ENCODE measurements at regions not wholly inside any gene's neighbourhood (a gene's known extent, or its start where the extent isn't known, plus 50 kb on each side); places are given as distances from the start of the nearest gene placed in this dataset.

DNA sequence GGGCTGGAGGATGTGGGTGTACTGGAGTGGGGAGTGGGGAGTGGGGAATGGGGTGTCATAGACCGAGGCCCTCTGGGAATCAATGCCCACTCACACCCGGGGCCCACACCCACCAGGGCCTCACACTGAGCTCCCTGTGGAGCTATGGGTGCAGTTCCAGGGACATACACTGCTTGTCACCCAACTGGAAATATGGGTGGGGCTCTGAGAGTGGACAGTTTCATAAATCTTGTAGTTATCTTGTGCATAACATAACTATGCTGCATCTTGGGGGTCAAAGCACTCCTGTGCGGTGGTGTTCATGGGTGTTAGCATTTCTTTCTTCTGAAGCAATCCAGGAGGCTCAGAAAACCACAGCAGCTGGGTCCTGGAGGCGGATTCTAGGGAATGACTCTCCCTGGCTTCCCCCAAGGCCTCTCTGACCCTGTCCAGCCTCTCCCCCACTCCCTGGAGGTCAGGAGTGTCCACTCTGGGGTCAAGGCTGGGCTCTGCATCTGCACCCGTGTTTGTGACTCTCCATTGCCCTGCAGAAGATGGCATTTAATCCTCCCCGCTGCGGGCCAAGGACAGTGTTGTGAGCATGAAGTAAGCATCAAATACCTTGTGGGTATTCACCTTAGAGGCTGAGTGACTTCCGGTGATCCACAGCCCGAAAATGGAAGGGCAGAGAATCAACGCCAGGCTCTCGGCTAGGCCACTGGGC lies 172.5 kb downstream of the CTTN start:
- TF ChIP-seq, protein P1, sequence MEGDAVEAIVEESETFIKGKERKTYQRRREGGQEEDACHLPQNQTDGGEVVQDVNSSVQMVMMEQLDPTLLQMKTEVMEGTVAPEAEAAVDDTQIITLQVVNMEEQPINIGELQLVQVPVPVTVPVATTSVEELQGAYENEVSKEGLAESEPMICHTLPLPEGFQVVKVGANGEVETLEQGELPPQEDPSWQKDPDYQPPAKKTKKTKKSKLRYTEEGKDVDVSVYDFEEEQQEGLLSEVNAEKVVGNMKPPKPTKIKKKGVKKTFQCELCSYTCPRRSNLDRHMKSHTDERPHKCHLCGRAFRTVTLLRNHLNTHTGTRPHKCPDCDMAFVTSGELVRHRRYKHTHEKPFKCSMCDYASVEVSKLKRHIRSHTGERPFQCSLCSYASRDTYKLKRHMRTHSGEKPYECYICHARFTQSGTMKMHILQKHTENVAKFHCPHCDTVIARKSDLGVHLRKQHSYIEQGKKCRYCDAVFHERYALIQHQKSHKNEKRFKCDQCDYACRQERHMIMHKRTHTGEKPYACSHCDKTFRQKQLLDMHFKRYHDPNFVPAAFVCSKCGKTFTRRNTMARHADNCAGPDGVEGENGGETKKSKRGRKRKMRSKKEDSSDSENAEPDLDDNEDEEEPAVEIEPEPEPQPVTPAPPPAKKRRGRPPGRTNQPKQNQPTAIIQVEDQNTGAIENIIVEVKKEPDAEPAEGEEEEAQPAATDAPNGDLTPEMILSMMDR (IDR thresholded peaks at IDR 0.05; ENCODE audit: borderline replicate concordance, insufficient read depth, low read depth, low read length): no peak
- no peak overlapping the region for H3K4me3 ChIP-seq (ENCODE audit: low read depth, low read length)

DNA sequence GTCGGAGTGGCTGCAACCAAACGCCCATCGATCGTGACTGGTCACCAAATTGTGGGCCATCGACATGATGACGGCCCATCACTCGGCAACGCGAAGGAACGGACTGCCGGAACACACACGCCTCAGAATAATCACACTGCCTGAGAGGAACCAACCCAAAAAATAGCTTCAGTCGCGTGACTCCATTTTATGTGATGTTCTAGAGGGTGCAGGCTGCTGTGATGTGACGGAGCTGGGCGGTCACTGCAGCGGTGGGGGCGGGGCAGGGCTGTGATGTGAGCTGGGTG lies 174.6 kb downstream of the CTTN start:
- TF ChIP-seq, protein P1 (IDR thresholded peaks at IDR 0.05; ENCODE audit: borderline replicate concordance, insufficient read depth, low read depth, low read length): no peak
- H3K4me3 ChIP-seq (ENCODE audit: low read depth, low read length): no peak overlapping the region

DNA sequence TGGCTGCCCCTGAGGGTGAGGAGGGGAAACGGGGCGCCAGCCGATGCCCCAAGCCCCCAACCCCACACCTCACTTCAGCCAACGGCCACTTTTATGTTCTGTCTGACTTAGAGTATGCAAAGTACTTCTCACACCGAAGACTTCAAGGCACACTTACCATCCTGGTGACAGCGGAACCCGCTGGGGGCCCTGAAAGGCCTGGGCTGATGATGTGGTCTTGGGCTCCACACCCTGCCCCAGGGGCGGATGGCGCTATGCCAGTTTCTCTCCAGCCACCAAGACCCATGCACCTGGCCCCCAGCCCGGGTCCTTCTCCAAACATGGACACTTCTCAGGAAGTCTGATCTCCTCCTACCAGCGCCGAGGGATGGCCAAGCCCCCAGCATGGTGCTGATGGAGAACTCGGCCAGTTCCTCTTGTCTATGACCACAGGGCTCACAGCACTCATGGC lies 175.4 kb downstream of the CTTN start:
- TF ChIP-seq, protein P1 (IDR thresholded peaks at IDR 0.05; ENCODE audit: borderline replicate concordance, insufficient read depth, low read depth, low read length): no peak
- no peak overlapping the region for H3K4me3 ChIP-seq (ENCODE audit: low read depth, low read length)

DNA sequence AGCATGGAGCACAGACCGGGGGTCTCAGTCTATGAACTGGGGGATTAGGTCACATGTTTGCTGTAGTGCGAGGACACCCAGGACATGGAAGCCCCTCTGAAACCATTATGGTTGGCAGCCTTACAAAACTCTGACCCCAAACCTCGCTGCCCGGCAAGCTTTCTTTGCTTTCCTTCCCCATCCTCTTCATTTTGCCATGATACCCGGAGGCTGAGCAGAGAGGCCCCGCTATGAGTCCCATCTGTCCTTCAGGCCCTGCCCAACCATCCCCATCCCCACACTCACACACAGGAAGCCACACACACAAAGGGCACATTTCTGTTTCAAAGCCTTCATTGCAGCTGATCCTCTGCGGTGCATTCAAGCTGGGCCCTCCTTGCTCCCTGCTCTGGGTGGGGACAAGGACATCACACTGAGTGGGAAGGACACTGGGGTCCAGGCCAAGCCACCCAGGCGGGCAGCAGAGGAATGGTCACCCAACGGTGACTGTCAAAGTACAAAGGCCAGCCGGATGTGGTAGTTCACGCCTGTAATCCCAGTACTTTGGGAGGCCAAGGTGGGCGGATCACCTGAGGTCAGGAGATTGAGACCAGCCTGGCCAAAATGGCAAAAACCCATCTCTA lies 176.5 kb downstream of the CTTN start:
- TF ChIP-seq, protein P1 (IDR thresholded peaks at IDR 0.05; ENCODE audit: borderline replicate concordance, insufficient read depth, low read depth, low read length): no peak
- H3K4me3 ChIP-seq (ENCODE audit: low read depth, low read length): no peak overlapping the region

DNA sequence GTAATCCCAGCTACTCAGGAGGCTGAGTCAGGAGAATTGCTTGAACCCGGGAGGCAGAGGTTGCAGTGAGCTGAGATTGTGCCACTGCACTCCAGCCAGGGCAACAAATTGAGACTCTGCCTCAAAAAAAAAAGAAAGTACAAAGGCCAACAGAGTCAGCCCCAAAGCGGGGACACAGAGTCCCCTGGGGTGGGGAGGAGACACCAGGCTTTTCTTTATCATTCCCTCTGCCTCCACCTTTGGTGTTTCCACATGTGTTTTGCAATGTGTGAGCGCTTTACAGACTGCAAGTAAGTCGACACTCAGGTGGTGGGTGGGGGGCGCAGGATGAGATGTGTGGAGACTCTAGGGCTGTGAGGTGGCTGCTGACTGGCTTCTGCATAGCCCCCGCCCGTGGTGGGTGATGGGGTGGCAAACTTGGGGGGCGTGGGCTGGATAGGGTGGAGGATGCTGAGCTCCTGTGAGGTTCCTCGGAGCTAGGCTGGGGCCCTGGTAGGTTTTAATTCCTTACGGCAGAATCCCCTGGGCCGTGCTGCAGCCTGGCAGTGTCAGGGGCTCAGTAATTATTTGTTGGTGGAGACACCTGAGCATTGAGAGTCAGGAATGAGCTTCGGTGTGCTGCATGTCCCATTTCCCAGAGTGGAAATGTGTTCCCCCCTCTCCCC lies 177.2 kb downstream of the CTTN start:
- TF ChIP-seq, protein P1 (IDR thresholded peaks at IDR 0.05; ENCODE audit: borderline replicate concordance, insufficient read depth, low read depth, low read length): no peak
- H3K4me3 ChIP-seq (ENCODE audit: low read depth, low read length): no peak overlapping the region

DNA sequence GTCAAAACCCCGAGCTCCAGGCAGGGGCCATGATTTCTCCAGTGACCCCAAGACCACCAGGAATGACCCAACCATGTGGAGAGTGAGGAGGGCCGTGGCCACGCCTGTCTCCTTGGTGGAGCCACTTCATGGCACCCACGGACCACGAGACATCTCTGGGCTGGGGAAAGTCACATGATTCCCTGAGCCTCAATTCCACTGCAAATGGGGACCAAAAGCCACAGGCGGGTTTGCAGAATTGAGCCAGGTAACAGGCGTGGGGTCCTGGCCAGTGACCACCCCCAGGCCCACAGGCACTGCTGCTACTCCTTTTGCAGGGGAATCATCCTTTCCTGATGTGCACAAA lies 178.9 kb downstream of the CTTN start:
- no peak overlapping the region for H3K4me3 ChIP-seq (ENCODE audit: low read depth, low read length)
- TF ChIP-seq, protein P1 (IDR thresholded peaks at IDR 0.05; ENCODE audit: borderline replicate concordance, insufficient read depth, low read depth, low read length): no peak

DNA sequence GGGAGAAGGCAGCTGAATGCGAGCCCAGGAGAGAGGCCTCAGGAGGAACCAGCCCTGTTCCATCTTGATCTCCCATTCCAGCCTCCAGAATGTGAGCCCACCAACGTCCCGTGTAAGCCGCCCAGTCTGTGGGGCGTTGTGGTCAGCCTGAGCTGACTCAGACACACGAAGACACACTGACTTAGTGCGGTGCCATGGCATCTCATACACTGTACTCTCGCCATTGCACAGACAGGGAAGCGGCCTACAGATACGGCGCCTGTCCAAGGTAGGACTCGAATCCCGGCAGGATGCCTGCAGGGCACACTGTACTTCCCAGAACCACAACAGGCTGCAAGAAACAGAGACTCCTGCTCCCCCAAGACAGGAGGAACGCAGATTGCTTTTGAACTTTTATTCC lies 179.6 kb downstream of the CTTN start:
- TF ChIP-seq, protein P1 (IDR thresholded peaks at IDR 0.05; ENCODE audit: borderline replicate concordance, insufficient read depth, low read depth, low read length): no peak

More for the DNA sequence above, 179.6 kb downstream of the CTTN start:
- H3K4me3 ChIP-seq (ENCODE audit: low read depth, low read length): no peak overlapping the region
